Body of pancreas (tissue), 4 donors: ENCODE measurements at regions not wholly inside any gene's neighbourhood (a gene's known extent, or its start where the extent isn't known, plus 50 kb on each side); places are given as distances from the start of the nearest gene placed in this dataset.

Experiments used
- POLR2A ChIP-seq, 3 donors: fragments of 450-650 bp; IDR thresholded peaks; one replicate each; pipeline ENCODE4 v1.6.1; 2016; ENCODE audit warnings: antibody characterized with exemption in 3 of 3, mild to moderate bottlenecking in 2 of 3
- TF ChIP-seq, protein P1 (sequence below), 7 experiments: fragments of 450-650 bp in 4 of 7; fragments of 200-600 bp in 3 of 7; sonication (generic) in 3 of 7; IDR thresholded peaks; one replicate each; pipeline ENCODE4 v1.5.1; 2016 to 2019; ENCODE audit warnings: antibody characterized with exemption in 7 of 7

GRCh38 chr18:73668051-73668450, 479.6 kb downstream of the FBXO15 start:
- no peak for TF ChIP-seq POLR2A (IDR thresholded peaks at IDR 0.05)
- TF ChIP-seq, protein P1, sequence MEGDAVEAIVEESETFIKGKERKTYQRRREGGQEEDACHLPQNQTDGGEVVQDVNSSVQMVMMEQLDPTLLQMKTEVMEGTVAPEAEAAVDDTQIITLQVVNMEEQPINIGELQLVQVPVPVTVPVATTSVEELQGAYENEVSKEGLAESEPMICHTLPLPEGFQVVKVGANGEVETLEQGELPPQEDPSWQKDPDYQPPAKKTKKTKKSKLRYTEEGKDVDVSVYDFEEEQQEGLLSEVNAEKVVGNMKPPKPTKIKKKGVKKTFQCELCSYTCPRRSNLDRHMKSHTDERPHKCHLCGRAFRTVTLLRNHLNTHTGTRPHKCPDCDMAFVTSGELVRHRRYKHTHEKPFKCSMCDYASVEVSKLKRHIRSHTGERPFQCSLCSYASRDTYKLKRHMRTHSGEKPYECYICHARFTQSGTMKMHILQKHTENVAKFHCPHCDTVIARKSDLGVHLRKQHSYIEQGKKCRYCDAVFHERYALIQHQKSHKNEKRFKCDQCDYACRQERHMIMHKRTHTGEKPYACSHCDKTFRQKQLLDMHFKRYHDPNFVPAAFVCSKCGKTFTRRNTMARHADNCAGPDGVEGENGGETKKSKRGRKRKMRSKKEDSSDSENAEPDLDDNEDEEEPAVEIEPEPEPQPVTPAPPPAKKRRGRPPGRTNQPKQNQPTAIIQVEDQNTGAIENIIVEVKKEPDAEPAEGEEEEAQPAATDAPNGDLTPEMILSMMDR (IDR thresholded peaks at IDR 0.05), result no peak
